CD4-positive, alpha-beta T cell treated with Interleukin-17A for 1 hour (primary cell): ENCODE measurements at regions not wholly inside any gene's neighbourhood (a gene's known extent, or its start where the extent isn't known, plus 50 kb on each side); places are given as distances from the start of the nearest gene placed in this dataset.
"Not testable (repeated sequence)": the region's sequence is repeated elsewhere in the genome, so short reads cannot be mapped to it uniquely, and the experiment has no call there.

Experiments used
- DNase-seq: peaks from one replicate; pipeline ENCODE4 v3.0.0-alpha.2; 2020

GRCh38 chr4:104128031-104128849 lies 366.5 kb downstream of the CXXC4 start:
- no peak for DNase-seq

GRCh38 chr4:104123021-104123420 lies 371.7 kb downstream of the CXXC4 start:
- DNase-seq: no peak

- DNase-seq: no peak
Observed at GRCh38 chr4:104117776-104118175, 376.9 kb downstream of the CXXC4 start.

GRCh38 chr4:104113850-104114249 lies 380.8 kb downstream of the CXXC4 start:
- no peak for DNase-seq

- no peak for DNase-seq
Observed at GRCh38 chr4:104099141-104099540, 379.4 kb upstream of the TACR3 start.

- no peak for DNase-seq
Observed at GRCh38 chr4:104093247-104093646, 373.5 kb upstream of the TACR3 start.

- no peak for DNase-seq
Observed at GRCh38 chr4:104073229-104073628, 353.4 kb upstream of the TACR3 start.

GRCh38 chr4:104066533-104066932 lies 346.7 kb upstream of the TACR3 start:
- no peak for DNase-seq

GRCh38 chr4:104064646-104065577 lies 345.1 kb upstream of the TACR3 start:
- DNase-seq: no peak

GRCh38 chr4:104063341-104063740 lies 343.6 kb upstream of the TACR3 start:
- no peak for DNase-seq

GRCh38 chr4:104044369-104044768 lies 324.6 kb upstream of the TACR3 start:
- no peak for DNase-seq

- no peak for DNase-seq
Observed at GRCh38 chr4:104032896-104033295, 313.1 kb upstream of the TACR3 start.

GRCh38 chr4:104025251-104025650 lies 305.5 kb upstream of the TACR3 start:
- DNase-seq: no peak

- no peak for DNase-seq
Observed at GRCh38 chr4:104022831-104023230, 303.0 kb upstream of the TACR3 start.

- no peak for DNase-seq
Observed at GRCh38 chr4:104022226-104022625, 302.4 kb upstream of the TACR3 start.

- DNase-seq: no peak
Observed at GRCh38 chr4:104020641-104021040, 300.9 kb upstream of the TACR3 start.

- no peak for DNase-seq
Observed at GRCh38 chr4:104017213-104017612, 297.4 kb upstream of the TACR3 start.

GRCh38 chr4:104015680-104016079 lies 295.9 kb upstream of the TACR3 start:
- DNase-seq: no peak

GRCh38 chr4:104010722-104011121 lies 290.9 kb upstream of the TACR3 start:
- no peak for DNase-seq

- DNase-seq: not testable (repeated sequence)
Observed at GRCh38 chr4:104002318-104002717, 282.5 kb upstream of the TACR3 start.

- no peak for DNase-seq
Observed at GRCh38 chr4:103998756-103999155, 279.0 kb upstream of the TACR3 start.

- DNase-seq: no peak
Observed at GRCh38 chr4:103996637-103997036, 276.9 kb upstream of the TACR3 start.

GRCh38 chr4:103996064-103996463 lies 276.3 kb upstream of the TACR3 start:
- no peak for DNase-seq

GRCh38 chr4:103994059-103994458 lies 274.3 kb upstream of the TACR3 start:
- no peak for DNase-seq
